Stimulated activated naive CD8-positive, alpha-beta T cell treated with anti-CD3 and anti-CD28 coated beads, Interleukin-15, amount 100 ng/mL, for 72 hours (primary cell): ENCODE measurements at regions not wholly inside any gene's neighbourhood (a gene's known extent, or its start where the extent isn't known, plus 50 kb on each side); places are given as distances from the start of the nearest gene placed in this dataset.

ENCODE experiments used
- ATAC-seq: fragments of 150-1000 bp; cut with Tn5 transposase; 2 replicates; pipeline ENCODE4 v1.10.0; 2021; ENCODE audit warnings: mild to moderate bottlenecking, moderate library complexity
- DNase-seq, 2 donors: peaks; one replicate each; pipeline ENCODE4 v3.0.0; 2021 to 2022
- H3K27ac Mint-ChIP-seq, 2 donors: one replicate each; pipeline ENCODE4 v1.8.0; 2022; ENCODE audit warnings: mild to moderate bottlenecking in 2 of 2, mixed read lengths in 2 of 2, moderate library complexity in 2 of 2
- H3K27me3 Mint-ChIP-seq: one replicate; pipeline ENCODE4 v1.8.0; 2022; ENCODE audit warnings: mixed read lengths
- H3K4me1 Mint-ChIP-seq: one replicate; pipeline ENCODE4 v1.8.0; 2022; ENCODE audit warnings: mild to moderate bottlenecking, mixed read lengths
- H3K4me3 Mint-ChIP-seq, 2 donors: one replicate each; pipeline ENCODE4 v1.8.0; 2022; ENCODE audit warnings: mild to moderate bottlenecking in 2 of 2, mixed read lengths in 2 of 2, moderate library complexity in 1 of 2
- H3K9me3 Mint-ChIP-seq, 2 donors: one replicate each; pipeline ENCODE4 v1.8.0; 2022; ENCODE audit warnings: mixed read lengths in 2 of 2

- DNase-seq (no peak), ATAC-seq (no peak)
- H3K27ac Mint-ChIP-seq = peak overlapping the region; percentile 16 to 37
- peaks cover 13 to 21% of the 10 kb centered on the region in 2 donors for H3K9me3 Mint-ChIP-seq
- no peak overlapping the region for H3K4me3 Mint-ChIP-seq
- no peaks in the 10 kb centered on the region for H3K27me3 Mint-ChIP-seq
- peaks cover 49% of the 10 kb centered on the region for H3K4me1 Mint-ChIP-seq
Observed at GRCh38 chr14:97699026-97699425, 901.8 kb downstream of the VRK1 start.

- H3K4me1 Mint-ChIP-seq = peaks cover 75% of the 10 kb centered on the region
- ATAC-seq (peak; percentile 79), DNase-seq (peak; percentile 10 to 53)
- peak overlapping the region; percentile 56 to 58 for H3K4me3 Mint-ChIP-seq
- H3K9me3 Mint-ChIP-seq = peaks cover 16 to 23% of the 10 kb centered on the region in 2 donors
- H3K27ac Mint-ChIP-seq = peak overlapping the region; percentile 75 to 94
- H3K27me3 Mint-ChIP-seq = no peaks in the 10 kb centered on the region
Observed at GRCh38 chr14:97703006-97703760, 906.0 kb downstream of the VRK1 start.

- H3K9me3 Mint-ChIP-seq = peaks cover 11 to 18% of the 10 kb centered on the region in 2 donors
- peak overlapping the region in 1 of 2 donors; percentile 88 for H3K27ac Mint-ChIP-seq
- H3K4me3 Mint-ChIP-seq = peak overlapping the region; percentile 1 to 8
- H3K27me3 Mint-ChIP-seq = no peaks in the 10 kb centered on the region
- no peak for DNase-seq
- H3K4me1 Mint-ChIP-seq = peaks cover 78% of the 10 kb centered on the region
- no peak for ATAC-seq
Observed at GRCh38 chr14:97704316-97704885, 907.2 kb downstream of the VRK1 start.

GRCh38 chr14:97705107-97705506 lies 907.9 kb downstream of the VRK1 start:
- Mint-ChIP-seq H3K27ac (no peak overlapping the region), H3K9me3 (peaks cover 8 to 16% of the 10 kb centered on the region in 2 donors), H3K27me3 (no peaks in the 10 kb centered on the region), H3K4me3 (peak overlapping the region in 1 of 2 donors; percentile 8), H3K4me1 (peaks cover 84% of the 10 kb centered on the region)
- ATAC-seq (no peak), DNase-seq (no peak)

- Mint-ChIP-seq H3K4me1 (peaks cover 90% of the 10 kb centered on the region), H3K27ac (no peak overlapping the region), H3K9me3 (peaks cover 8 to 16% of the 10 kb centered on the region in 2 donors), H3K4me3 (peak overlapping the region in 1 of 2 donors; percentile 71), H3K27me3 (no peaks in the 10 kb centered on the region)
- ATAC-seq (peak; percentile 49), DNase-seq (no peak)
Observed at GRCh38 chr14:97705976-97706375, 908.8 kb downstream of the VRK1 start.

- Mint-ChIP-seq H3K4me1 (peaks cover 96% of the 10 kb centered on the region), H3K27ac (peak overlapping the region; percentile 87 to 90), H3K4me3 (peak overlapping the region; percentile 71 to 76), H3K27me3 (no peaks in the 10 kb centered on the region), H3K9me3 (peaks cover 8 to 16% of the 10 kb centered on the region in 2 donors)
- ATAC-seq (no peak), DNase-seq (no peak)
Observed at GRCh38 chr14:97706819-97707218, 909.6 kb downstream of the VRK1 start.

GRCh38 chr14:97707603-97708002 lies 910.4 kb downstream of the VRK1 start:
- H3K27ac Mint-ChIP-seq = no peak overlapping the region
- H3K27me3 Mint-ChIP-seq = no peaks in the 10 kb centered on the region
- ATAC-seq (peak; percentile 73), DNase-seq (peak; percentile 15 to 57)
- H3K9me3 Mint-ChIP-seq = peaks cover 8 to 16% of the 10 kb centered on the region in 2 donors
- peak overlapping the region in 1 of 2 donors; percentile 71 for H3K4me3 Mint-ChIP-seq
- H3K4me1 Mint-ChIP-seq = peaks cover 96% of the 10 kb centered on the region

- Mint-ChIP-seq H3K9me3 (peaks cover 0 to 6% of the 10 kb centered on the region in 2 donors), H3K27ac (no peak overlapping the region), H3K27me3 (no peaks in the 10 kb centered on the region), H3K4me3 (peak overlapping the region in 1 of 2 donors; percentile 25), H3K4me1 (peaks cover 84% of the 10 kb centered on the region)
- DNase-seq (peak; percentile 15 to 46), ATAC-seq (peak; percentile 71)
Observed at GRCh38 chr14:97709552-97709951, 912.4 kb downstream of the VRK1 start.

- no peak for ATAC-seq
- no peak overlapping the region for H3K27ac Mint-ChIP-seq
- no peaks in the 10 kb centered on the region for H3K27me3 Mint-ChIP-seq
- peaks cover 0 to 5% of the 10 kb centered on the region in 2 donors for H3K9me3 Mint-ChIP-seq
- peaks cover 72% of the 10 kb centered on the region for H3K4me1 Mint-ChIP-seq
- H3K4me3 Mint-ChIP-seq = no peak overlapping the region
- DNase-seq = no peak
Observed at GRCh38 chr14:97710726-97711125, 913.5 kb downstream of the VRK1 start.

GRCh38 chr14:97712471-97712870 lies 915.3 kb downstream of the VRK1 start:
- Mint-ChIP-seq H3K27me3 (no peaks in the 10 kb centered on the region), H3K9me3 (no peaks in the 10 kb centered on the region), H3K4me1 (peaks cover 55% of the 10 kb centered on the region), H3K4me3 (no peak overlapping the region), H3K27ac (peak overlapping the region in 1 of 2 donors; percentile 44)
- ATAC-seq (no peak), DNase-seq (no peak)

GRCh38 chr14:97713023-97713422 lies 915.8 kb downstream of the VRK1 start:
- Mint-ChIP-seq H3K27ac (peak overlapping the region in 1 of 2 donors; percentile 9), H3K4me1 (peaks cover 49% of the 10 kb centered on the region), H3K4me3 (no peak overlapping the region), H3K27me3 (no peaks in the 10 kb centered on the region), H3K9me3 (no peaks in the 10 kb centered on the region)
- no peak for DNase-seq
- peak; percentile 74 for ATAC-seq

GRCh38 chr14:97718886-97719442 lies 921.8 kb downstream of the VRK1 start:
- Mint-ChIP-seq H3K4me1 (peaks cover 49% of the 10 kb centered on the region), H3K27me3 (no peaks in the 10 kb centered on the region), H3K4me3 (no peak overlapping the region), H3K9me3 (peaks cover 6 to 7% of the 10 kb centered on the region in 2 donors), H3K27ac (no peak overlapping the region)
- ATAC-seq = no peak
- no peak for DNase-seq

GRCh38 chr14:97719931-97720330 lies 922.7 kb downstream of the VRK1 start:
- peaks cover 6 to 7% of the 10 kb centered on the region in 2 donors for H3K9me3 Mint-ChIP-seq
- peaks cover 58% of the 10 kb centered on the region for H3K4me1 Mint-ChIP-seq
- ATAC-seq (no peak), DNase-seq (no peak)
- H3K4me3 Mint-ChIP-seq = peak overlapping the region in 1 of 2 donors; percentile 40
- no peak overlapping the region for H3K27ac Mint-ChIP-seq
- H3K27me3 Mint-ChIP-seq = no peaks in the 10 kb centered on the region

- ATAC-seq = no peak
- Mint-ChIP-seq H3K27me3 (no peaks in the 10 kb centered on the region), H3K9me3 (peaks cover 6 to 7% of the 10 kb centered on the region in 2 donors), H3K27ac (peak overlapping the region; percentile 84 to 99), H3K4me1 (peaks cover 85% of the 10 kb centered on the region), H3K4me3 (peak overlapping the region; percentile 51 to 91)
- no peak for DNase-seq
Observed at GRCh38 chr14:97723351-97723750, 926.2 kb downstream of the VRK1 start.

- Mint-ChIP-seq H3K27ac (peak overlapping the region; percentile 95 to 99), H3K9me3 (peaks cover 6 to 7% of the 10 kb centered on the region in 2 donors), H3K4me1 (peaks cover 80% of the 10 kb centered on the region), H3K27me3 (no peaks in the 10 kb centered on the region), H3K4me3 (peak overlapping the region; percentile 77 to 91)
- ATAC-seq = peak; percentile 62
- DNase-seq = peak in 1 of 2 donors; percentile 17
Observed at GRCh38 chr14:97723819-97724218, 926.6 kb downstream of the VRK1 start.

- peak; percentile 95 for ATAC-seq
- H3K4me3 Mint-ChIP-seq = peak overlapping the region; percentile 77 to 91
- DNase-seq = peak; percentile 51 to 69
- H3K27me3 Mint-ChIP-seq = no peaks in the 10 kb centered on the region
- H3K4me1 Mint-ChIP-seq = peaks cover 76% of the 10 kb centered on the region
- H3K9me3 Mint-ChIP-seq = peaks cover 7 to 8% of the 10 kb centered on the region in 2 donors
- peak overlapping the region; percentile 95 to 99 for H3K27ac Mint-ChIP-seq
Observed at GRCh38 chr14:97724265-97724731, 927.1 kb downstream of the VRK1 start.
